ENCODE measurements at regions not wholly inside any gene's neighbourhood (a gene's known extent, or its start where the extent isn't known, plus 50 kb on each side); places are given as distances from the start of the nearest gene placed in this dataset.

DNA sequence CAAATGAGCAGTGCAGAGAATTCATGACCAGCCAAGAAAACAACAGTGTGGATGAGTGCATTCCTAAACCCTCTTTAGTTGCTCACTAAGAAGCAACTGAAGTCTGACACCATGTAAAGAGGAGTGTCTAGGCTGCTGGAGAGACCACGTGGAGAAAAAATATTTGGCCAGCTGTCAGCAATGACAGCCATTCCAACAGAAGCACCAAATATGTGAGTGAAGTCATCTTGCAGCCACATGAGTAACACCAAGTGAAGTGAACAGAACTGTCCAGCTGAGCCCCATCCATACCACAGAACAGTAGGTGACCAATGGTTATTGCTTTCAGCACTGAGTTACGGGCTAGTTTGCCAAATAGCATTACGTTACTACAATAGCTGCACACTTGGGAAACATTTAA, 89.4 kb downstream of the TBXT start:
- no peak for DNase-seq (ENCODE audit: low read depth)

GRCh38 chr6:166076625-166077024, 91.0 kb downstream of the TBXT start:
- Histone ChIP-seq H3K4me3 (ENCODE audit: low read depth, low read length) (no peak overlapping the region), H3K27me3 (ENCODE audit: control insufficient read depth, insufficient read depth, low read length) (no peaks in the 10 kb centered on the region), H3K36me3 (ENCODE audit: control insufficient read depth, insufficient read depth, low read length) (no peaks in the 10 kb centered on the region)
- DNase-seq (ENCODE audit: low read depth): no peak
- FAIRE-seq: peak; percentile 40
- TF ChIP-seq CTCF (IDR thresholded peaks at IDR 0.05; ENCODE audit: insufficient read depth, low read length, severe bottlenecking): no peak

More for the DNA sequence above, 89.4 kb downstream of the TBXT start:
- H3K27me3 ChIP-seq (ENCODE audit: control insufficient read depth, insufficient read depth, low read length): no peaks in the 10 kb centered on the region
- no peak for FAIRE-seq
- no peaks in the 10 kb centered on the region for H3K36me3 ChIP-seq (ENCODE audit: control insufficient read depth, insufficient read depth, low read length)
- TF ChIP-seq CTCF (IDR thresholded peaks at IDR 0.05; ENCODE audit: insufficient read depth, low read length, severe bottlenecking): no peak
- H3K4me3 ChIP-seq (ENCODE audit: low read depth, low read length): no peak overlapping the region

DNA sequence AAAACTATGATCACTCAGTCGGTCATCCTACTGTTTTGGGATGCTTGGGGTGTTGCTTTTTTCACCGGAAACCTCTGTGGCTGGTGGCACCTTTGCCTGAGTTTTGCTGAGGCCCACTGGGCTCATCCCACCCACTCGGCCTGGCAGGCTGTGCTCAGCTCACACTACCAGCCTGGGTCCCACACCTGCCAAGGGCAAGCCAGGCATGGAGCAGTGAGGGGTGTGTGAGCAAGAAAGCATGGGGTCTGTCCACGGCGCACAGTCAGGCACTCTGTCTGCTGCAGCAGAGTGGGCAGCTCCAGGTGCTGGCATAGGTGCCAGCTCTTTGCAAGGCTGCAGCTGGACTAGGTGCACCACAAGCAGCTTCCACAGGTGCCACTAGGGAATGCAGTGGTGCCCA, 91.7 kb downstream of the TBXT start:
- H3K27me3 ChIP-seq (ENCODE audit: control insufficient read depth, insufficient read depth, low read length): no peaks in the 10 kb centered on the region
- FAIRE-seq: no peak
- TF ChIP-seq CTCF (IDR thresholded peaks at IDR 0.05; ENCODE audit: insufficient read depth, low read length, severe bottlenecking): no peak

DNA sequence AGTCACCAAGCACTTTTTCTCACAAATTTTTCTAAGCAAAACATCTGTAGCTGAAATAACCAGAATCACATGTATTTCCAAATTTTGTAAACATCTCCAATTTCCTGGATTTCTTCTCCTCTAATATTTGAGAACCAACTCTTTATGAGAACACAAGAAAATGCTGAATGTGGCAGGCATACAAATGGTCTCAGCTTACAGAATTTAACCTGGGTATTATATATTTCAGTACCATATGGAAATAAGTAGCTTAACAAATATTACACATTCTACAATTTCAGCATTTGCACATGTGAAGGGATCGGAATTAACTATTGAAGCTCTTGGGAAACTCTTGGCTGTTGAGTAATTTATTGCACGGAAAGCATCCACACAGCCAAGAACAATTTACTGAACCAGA, 92.5 kb downstream of the TBXT start:
- no peaks in the 10 kb centered on the region for H3K27me3 ChIP-seq (ENCODE audit: control insufficient read depth, insufficient read depth, low read length)
- no peak for DNase-seq (ENCODE audit: low read depth)
- no peaks in the 10 kb centered on the region for H3K36me3 ChIP-seq (ENCODE audit: control insufficient read depth, insufficient read depth, low read length)
- no peak for FAIRE-seq
- H3K4me3 ChIP-seq (ENCODE audit: low read depth, low read length): no peak overlapping the region
- no peak for TF ChIP-seq CTCF (IDR thresholded peaks at IDR 0.05; ENCODE audit: insufficient read depth, low read length, severe bottlenecking)

More for the DNA sequence above, 91.7 kb downstream of the TBXT start:
- no peak for DNase-seq (ENCODE audit: low read depth)
- Histone ChIP-seq H3K4me3 (ENCODE audit: low read depth, low read length) (no peak overlapping the region), H3K36me3 (ENCODE audit: control insufficient read depth, insufficient read depth, low read length) (no peaks in the 10 kb centered on the region)

DNA sequence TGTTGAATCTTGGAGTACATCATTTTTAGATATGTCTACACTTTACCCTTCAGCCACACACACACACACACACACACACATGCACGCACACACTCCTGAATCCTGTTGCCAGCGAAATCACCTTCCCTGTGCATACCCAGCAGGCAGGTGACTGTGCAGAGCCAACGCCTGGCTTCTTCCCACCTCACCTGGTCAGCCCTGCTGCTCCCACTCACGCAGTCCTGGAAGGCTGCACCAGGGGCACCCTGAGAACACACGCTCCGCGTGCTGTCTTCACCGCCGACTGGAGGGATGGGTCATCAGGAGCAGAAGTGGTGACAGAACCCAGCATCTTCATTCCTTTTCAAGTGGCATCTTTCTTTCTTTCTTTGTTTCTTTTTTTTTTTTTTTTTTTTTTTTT, 94.6 kb downstream of the TBXT start:
- no peak for TF ChIP-seq CTCF (IDR thresholded peaks at IDR 0.05; ENCODE audit: insufficient read depth, low read length, severe bottlenecking)
- no peak for FAIRE-seq

DNA sequence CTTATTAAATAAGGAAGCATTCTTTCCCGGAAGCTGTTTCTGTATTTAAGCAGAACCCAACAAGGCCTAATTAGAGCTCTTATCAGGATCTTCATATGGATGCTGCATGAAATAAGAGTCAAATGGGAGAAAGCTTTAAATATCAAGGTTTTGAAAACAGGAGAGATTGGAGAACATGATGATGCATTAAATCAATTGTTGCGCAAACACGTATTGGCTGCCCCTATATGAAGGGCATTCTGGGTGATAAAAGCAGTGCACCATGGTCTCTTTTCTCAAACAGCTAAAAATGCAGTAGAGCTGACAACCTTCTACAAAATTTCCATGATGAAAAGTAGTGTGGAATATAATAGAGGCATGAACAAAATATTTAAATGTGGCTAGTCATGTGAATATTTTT, 98.9 kb downstream of the TBXT start:
- H3K27me3 ChIP-seq (ENCODE audit: control insufficient read depth, insufficient read depth, low read length): no peaks in the 10 kb centered on the region
- no peaks in the 10 kb centered on the region for H3K36me3 ChIP-seq (ENCODE audit: control insufficient read depth, insufficient read depth, low read length)
- FAIRE-seq (no peak), DNase-seq (ENCODE audit: low read depth) (no peak)
- TF ChIP-seq CTCF (IDR thresholded peaks at IDR 0.05; ENCODE audit: insufficient read depth, low read length, severe bottlenecking): no peak
- H3K4me3 ChIP-seq (ENCODE audit: low read depth, low read length): no peak overlapping the region

More for the DNA sequence above, 94.6 kb downstream of the TBXT start:
- no peaks in the 10 kb centered on the region for H3K27me3 ChIP-seq (ENCODE audit: control insufficient read depth, insufficient read depth, low read length)
- H3K4me3 ChIP-seq (ENCODE audit: low read depth, low read length): no peak overlapping the region
- no peaks in the 10 kb centered on the region for H3K36me3 ChIP-seq (ENCODE audit: control insufficient read depth, insufficient read depth, low read length)
- DNase-seq (ENCODE audit: low read depth): no peak
